HG03521 (cell line): ENCODE measurements at regions not wholly inside any gene's neighbourhood (a gene's known extent, or its start where the extent isn't known, plus 50 kb on each side); places are given as distances from the start of the nearest gene placed in this dataset.

ENCODE experiments used
- ATAC-seq: cut with Tn5 transposase; IDR thresholded peaks from one replicate; pipeline ENCODE4 v1.9.1; 2021; ENCODE audit warnings: mild to moderate bottlenecking, moderate library complexity; ENCODE audit not compliant: unreplicated experiment

DNA sequence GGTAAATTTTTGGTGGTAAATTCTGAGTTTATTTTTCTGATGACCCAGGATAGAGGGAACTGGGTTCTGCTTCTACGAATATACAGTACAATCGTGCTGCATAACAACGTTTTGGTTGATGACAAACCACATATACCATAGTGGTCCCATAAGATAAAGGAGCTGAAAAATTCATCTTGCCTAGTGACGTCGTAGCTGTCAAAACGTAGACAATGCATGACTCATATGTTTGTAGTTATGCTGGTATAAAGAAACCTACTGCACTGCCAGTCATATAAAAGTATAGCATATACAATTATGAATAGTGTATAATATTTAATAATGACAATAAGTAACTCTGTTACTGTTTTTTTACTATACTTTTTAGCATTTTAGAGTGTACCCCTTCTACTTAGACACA, 244.0 kb downstream of the GAS1 start:
- no peak for ATAC-seq

DNA sequence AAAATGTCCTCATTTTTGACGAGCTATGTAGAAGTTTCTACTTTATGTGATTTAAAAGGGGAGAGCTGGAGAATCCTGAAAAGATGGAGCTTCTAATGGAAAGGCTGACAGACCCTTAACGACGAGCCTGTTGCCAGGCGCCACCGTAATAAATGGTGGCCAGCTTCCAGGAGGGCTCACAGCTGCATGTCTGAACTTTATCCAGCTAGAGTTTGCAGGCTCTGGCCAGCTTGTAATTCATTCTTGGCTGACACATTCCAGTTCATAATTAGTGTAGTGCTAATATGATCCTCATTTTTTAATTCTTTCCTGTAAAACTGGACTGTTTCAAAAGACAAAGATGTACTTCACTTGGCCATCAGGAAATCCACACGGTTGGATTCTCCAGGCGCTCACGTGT, 246.7 kb downstream of the GAS1 start:
- no peak for ATAC-seq

DNA sequence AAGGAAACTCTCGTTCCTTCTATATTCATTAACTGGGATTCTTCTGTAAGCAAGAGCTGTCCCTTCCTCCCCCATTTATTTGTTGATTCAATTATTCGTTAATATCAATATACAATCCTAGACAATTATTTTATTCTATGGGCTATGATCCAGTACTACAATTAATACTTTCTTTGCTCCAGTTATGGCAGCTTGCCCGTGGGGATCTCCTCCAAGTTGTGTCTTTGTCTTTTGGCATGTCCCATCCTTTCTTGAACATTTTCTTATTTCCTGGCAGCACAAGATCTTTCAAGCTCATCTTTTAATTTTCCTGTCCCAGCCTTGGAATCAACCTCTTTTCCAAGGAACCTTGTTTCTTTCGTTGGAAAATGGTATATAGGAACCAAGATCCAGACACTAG, 249.3 kb downstream of the GAS1 start:
- no peak for ATAC-seq

DNA sequence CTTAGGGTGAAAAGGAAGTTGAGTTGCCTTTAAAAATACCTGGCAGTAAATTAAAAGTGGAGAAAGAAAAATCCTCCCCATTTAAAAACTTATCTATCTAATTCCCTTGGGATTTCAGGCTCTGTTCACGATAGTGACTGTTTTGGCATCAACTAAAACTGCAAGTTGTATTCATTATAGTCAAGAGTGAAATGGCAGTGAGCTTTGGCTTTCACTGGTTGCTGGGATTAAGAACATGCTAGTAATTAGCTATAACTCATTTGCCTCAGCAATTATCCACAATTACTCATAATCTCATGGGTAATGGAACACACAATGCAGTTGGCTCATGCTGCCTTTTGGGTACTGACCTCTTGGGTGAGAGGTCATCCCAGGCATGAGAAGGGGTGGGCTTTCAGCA, 250.1 kb downstream of the GAS1 start:
- ATAC-seq = no peak

DNA sequence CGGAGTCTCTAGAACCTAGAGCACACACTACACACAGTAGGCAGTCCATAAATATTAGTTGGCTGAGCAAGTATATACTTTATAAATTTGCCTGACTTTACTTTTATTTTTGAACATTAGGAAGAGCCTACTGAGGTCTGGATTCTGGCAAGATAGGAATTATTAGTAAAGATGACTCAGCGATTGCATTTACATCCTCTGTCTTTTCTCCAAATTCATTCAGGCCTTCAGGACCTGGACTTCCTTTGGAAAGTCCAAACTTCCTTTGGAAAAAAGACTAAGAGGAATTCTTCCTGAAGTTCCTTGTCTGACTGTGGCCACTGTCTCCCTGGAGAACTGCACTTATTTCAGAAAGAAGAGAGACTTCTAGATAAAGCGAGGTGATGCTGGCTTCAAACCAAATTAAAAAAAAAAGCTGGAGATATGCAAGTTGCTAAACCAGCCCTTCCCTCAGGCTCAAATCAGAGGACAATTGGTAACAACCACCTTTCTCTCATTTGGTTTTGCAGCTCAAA, 251.3 kb downstream of the GAS1 start:
- no peak for ATAC-seq

DNA sequence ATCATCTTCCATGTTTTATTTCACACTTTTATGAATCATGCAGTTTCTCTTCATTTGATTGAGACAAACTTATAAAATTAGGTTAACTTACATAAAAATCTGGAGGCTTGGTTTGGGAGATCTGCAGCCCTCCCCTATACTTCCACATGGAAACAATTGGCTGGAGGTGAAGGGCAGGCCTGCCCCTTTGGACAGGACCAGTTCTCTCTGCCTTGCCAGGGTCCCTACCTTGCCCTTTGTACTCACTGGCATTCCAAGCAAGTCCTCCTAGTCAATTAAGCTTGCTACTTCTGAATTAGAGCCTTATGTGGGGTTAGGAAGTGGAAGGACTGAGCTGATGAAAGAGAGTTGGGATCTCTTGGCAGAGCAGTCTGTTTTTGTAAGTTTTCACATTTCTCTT, 257.3 kb downstream of the GAS1 start:
- ATAC-seq = no peak

DNA sequence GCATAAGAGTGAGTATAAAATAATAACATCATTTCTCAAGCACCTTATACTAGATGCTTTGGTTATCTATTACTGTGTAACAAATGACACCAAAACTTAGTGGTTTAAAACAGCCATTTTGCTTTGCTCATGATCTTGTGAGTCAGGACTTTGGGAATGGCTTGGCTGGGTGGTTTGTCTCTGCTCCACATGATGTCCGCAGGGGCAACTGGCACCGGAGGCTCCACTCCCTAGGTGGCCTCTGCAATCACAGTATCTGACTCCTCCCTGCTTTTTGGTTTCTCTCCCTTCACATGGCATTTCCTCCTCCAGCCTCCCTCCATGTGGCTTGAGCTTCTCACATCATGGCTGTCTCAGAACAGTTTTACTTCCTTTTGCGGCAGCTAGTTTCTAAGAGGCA, 259.5 kb downstream of the GAS1 start:
- no peak for ATAC-seq

DNA sequence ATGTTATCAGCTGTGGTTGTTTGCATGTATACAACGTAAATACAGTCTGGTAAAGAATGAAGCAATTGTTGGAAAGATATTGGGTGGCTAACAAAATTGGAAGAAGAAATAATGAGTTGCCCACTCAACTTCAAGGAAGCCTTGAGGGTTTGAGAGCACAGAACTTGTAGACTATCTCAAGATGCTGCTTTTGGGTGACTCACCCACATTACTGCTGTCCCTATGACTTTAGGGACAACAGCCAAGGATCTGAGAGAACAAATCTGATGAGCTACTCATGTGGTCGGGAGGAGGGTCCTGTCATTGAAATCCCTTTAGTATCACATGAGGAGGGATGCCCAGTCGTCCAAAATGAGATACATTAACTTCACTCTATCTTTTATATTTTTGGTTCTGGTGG, 261.8 kb downstream of the GAS1 start:
- no peak for ATAC-seq

DNA sequence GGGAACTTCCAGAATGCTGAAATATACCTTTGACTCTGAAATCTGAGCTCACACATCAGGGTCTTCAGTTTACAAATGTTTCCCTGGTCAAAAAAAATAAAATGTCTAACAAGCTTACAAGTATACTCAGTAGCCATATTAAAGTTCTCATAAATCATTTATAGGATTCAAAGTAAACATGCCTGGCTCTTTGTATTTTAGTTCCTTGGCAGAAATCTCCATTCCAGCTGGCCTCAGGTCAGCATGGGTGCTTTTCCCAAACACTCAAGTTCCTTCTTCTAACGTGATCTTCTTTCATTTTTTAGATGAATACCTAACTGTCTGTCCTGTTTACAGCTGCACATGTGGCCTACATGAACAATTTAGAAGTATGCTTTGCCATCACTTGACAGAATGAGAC, 263.2 kb downstream of the GAS1 start:
- ATAC-seq = no peak

DNA sequence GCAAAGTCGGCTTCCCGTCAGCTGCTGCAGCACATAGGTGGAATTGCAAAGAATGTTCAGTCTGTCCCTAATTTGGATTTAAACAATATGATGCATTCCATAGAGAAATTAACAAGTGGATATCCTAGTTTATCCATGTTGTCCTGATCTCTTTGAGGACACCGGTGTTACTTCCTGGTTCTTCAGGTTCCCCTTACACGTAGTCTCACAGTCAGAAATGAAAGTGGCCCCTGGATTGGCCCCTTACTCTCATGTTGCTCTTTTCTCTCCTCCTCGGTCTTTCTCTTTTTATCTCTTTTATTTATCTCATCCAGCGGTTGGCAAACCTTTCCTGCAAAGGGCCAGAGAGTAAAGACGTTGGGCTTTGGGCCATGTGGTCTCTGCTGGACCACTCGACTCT, 265.1 kb downstream of the GAS1 start:
- ATAC-seq = no peak

DNA sequence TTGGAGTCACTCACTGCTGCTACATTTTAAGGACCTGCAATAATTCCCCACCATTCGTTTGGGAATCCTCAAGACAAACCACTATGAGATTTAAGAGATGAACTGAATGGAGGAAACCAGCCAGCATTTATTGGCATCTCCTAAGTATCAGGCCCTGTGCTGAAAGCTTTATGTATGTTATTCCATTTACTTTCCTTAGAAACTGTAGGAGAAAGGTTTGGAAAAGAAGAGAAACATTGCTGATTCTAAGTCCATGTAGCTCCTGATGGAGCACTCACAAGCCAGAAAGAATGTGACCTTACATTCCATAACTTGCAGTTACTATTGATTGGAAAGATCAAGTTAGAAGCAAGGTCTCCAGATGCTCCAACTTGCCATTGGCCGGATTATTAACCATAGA, 267.4 kb downstream of the GAS1 start:
- no peak for ATAC-seq

DNA sequence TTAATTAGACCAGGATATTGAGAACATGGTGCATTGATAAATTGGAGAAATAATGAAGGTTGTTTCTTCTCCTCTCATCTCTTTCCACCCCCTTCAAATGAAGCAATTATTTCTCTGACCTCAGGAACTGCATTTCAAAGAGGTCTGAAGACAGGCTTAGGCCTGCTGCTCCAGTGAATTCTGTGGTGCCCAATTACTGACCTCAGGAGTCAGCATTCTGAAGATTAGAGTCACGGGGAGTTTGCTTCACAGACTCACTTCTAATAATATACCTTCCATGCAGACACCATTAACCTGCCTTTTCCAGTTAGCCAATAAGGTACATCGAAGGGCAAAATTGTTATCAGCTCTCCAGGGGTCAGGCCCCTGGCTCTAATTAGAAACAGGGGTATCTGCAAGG, 270.9 kb downstream of the GAS1 start:
- ATAC-seq = no peak

DNA sequence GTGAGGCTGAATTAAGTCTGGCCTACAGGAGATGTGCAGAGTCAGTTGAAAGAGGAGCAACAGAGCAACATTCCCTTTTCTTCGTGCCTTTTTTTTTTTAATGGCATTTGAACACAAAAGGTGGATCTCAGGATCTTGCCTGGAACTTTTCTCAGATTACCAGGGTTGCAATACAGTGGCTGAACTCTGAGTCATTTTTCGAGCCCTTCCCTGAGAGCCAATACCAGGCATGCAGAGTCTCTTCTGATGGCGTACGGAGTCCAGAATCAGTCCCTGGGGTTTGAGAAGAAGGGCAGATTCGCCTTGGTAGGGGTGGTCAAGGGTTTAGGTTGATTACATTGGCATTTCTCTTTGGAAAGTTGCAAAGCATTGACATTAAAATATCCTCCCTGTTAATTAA, 271.5 kb downstream of the GAS1 start:
- ATAC-seq = no peak

DNA sequence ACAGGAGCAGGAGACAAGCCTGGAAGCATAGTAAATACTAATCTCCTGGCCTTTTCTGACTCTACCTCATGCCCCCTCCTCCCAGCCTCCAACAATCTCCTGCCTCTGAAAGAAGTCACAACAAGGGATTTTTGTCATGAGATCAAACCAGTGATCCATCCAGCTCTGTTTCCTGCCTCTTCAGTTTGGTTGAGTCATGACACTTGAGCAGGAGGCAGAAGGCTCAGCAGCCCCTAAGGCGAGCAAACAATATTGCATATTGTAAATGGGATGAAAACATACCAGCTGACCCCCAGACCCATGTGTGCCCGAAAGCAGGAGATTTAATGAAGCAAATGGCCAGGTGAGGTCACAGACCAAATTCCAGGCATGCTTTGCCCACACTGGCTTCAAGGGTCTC, 272.8 kb downstream of the GAS1 start:
- ATAC-seq = no peak

DNA sequence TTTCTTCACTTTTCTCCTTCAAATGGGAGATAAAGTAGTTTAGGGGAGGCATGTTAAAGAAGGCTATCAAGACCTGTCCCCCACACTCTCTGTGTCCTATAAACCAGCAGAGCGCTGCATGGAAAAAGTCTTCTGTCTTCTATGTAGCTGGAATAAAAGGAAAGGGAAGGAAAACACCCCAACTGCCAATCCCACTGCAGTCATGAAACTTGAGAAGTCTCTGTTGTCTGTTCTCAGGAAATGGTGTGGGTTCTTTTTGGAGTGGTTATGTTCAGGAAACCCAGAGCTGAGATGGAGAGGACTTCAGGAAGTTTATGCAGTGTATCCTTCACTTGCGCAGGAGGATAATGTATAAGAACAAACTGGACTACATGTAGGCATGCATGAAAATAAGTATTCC, 274.3 kb downstream of the GAS1 start:
- no peak for ATAC-seq

DNA sequence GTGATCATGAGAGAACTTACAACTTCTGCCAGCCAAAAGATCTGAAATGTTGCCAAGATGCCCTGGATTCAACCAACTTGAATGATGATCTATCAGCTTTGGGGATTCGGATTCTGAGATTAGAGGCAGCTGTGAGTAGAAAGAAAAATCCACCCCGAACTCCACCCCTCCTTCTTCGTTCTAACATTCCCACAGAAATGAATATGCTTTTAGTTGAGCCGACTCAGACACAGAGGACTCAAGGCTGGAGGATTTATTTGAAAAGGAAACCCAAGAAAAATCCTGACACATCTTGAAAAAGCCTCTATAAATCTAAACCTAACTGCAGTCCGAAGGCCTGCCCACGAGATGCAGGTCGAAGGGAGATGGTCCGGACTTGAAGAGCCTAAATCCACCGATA, 275.0 kb downstream of the GAS1 start:
- no peak for ATAC-seq

DNA sequence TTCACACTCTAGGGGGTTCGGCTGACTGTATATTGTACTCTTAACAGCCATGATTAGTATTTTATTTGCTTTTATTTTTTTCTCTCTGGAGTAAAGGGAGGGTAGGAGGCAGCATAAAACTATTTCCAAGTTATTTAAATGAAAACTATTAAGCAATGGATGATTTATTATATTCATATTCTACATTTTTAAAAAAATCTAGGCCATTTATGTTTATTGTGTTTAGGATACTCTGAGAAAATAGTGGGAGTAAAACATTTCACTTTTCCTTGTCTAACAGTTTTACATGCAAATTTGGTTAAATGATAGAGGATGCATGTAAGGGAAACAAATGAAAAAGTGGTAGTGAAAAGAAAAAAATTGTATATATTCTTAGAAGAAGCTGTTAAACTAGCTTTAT, 276.3 kb downstream of the GAS1 start:
- no peak for ATAC-seq

DNA sequence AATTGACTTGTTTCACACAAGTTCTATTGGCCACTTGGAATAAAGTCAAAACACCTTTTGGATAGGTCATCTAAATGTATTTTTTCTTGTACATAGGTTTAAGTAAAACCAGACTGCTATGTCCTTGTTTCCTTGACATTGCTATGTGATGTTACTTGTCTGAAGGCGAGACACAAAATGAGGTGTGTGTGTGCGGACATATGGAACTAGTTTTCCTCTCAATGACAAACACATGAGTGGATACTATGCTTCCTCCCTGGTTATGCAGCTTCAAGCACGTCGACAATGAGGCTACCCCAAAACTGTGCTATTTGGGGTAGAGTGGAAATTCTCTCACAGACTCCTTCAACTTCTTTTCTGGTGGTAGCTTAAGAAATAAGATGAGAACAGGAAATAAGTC, 276.8 kb downstream of the GAS1 start:
- no peak for ATAC-seq

DNA sequence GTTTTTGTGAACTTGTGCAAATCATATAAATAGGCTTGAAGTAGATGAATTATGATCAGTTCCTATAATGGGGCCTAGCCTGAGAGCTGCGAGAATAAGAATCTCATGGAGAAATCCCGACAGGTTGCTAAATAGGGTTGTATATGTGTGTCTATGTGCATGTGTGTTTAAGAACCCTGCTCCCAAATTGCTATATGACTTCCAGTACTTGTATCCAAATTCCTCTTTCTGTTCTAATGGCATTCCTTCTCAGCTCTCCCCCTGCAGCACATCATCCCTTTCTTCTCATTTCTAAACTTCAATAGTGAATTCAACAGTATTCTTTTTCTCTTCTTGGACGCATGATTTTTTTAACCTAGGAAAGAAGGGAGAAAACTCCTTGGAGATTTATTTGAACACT, 277.2 kb downstream of the GAS1 start:
- ATAC-seq = no peak

DNA sequence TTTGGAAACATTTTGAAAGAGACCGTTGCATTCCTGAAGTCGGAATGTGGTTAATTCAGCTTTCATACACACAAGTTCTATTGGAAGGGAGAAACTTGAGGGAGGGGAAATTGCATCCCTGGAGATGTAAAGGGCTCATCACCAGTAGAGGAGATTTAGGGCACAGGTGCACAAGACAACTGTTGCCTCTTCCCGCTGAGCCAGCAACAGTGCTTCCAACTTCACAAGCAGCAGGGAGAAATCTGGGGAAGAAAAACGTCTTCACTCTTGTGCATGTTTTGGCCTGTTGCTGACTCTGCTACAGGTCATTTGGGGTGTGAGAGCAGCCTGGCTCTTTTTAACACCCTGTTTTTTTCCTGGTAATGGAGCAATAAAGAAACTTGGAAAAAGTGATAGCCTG, 277.9 kb downstream of the GAS1 start:
- no peak for ATAC-seq

DNA sequence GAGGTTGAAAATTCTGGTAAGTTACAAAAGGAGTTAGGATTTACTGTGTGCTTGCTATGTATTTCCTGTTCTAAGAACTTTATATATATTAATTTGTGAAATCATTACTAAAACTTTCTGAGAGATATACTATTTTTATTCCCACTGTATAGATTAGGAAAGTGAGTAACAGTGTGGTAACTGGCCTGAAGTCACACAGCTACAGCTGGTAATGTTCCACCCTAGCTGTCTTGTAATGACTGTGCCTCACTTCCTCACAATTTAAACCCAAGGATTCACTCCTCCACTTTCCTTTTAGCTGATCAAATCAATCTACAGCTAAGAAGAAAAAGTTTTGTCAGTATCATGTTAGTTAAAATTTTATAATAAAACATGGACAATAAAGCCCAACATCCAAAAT, 278.8 kb downstream of the GAS1 start:
- ATAC-seq = no peak

DNA sequence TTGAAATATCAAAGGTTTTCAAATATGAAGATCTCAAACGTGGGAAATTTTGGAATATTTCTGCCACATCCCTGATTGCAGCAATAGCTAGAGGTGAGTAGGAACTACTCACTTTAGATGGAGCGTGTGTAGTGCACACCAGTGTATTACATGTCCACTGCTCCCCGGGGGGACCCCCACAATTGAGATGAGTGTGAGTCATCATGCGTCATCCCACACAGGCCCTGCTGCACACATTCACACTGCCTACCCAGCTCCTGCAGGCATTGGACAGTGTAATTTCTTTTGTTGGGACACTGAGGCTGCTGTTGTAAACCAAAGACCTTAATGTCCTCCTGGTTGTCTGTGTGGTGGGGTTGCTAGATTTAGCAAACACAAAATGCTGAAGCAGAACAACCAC, 280.0 kb downstream of the GAS1 start:
- no peak for ATAC-seq

DNA sequence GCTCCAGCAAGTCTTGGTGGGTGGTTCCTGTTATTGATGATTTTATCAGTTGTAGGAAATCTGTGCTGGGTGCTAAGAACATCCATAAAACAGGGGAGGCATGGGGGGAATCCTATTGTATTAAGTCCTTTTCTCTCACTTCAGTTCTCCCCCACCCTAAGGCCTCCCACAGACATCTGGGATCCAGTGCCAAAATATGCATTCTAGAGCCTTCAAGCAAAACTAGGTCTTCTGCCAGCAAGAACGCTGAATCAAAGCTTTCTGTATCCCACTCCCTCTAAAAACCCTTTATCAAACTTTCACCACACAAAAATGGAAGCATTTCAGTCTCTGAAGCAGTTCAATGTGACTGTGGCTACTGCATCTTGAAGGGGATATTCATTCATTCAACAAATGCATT, 281.9 kb downstream of the GAS1 start:
- no peak for ATAC-seq

DNA sequence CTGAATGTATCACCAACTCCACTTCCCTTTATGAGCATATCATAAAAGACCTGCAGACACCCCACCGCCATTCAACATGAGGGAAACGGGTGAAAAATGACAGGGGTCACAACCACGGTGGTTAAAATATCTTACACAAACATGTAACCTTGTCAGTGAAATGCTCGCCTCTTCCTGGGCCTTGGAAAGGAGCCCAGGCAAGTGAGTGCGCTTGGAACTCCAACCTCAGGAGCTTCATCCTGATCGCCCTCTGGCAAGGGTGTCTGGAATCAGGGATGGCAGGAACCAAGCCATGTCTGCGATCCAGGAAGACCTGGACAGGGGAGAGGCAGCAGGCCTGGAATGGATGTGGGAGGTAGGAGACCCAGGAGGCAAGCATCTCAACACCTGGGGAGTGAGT, 282.7 kb downstream of the GAS1 start:
- ATAC-seq = no peak
